GM12891 (cell line): ENCODE measurements at regions not wholly inside any gene's neighbourhood (a gene's known extent, or its start where the extent isn't known, plus 50 kb on each side); places are given as distances from the start of the nearest gene placed in this dataset.

Experiments used
- POLR2A ChIP-seq: IDR thresholded peaks from 2 replicates; pipeline ENCODE4 v1.6.1; 2011; ENCODE audit warnings: low read depth, low read length, control low read depth
- POLR2AphosphoS5 ChIP-seq: IDR thresholded peaks from 2 replicates; pipeline ENCODE4 v1.6.1; 2011; ENCODE audit warnings: low read depth, low read length, control low read depth
- POU2F2 ChIP-seq: IDR thresholded peaks from 2 replicates; pipeline ENCODE4 v1.6.1; 2011; ENCODE audit warnings: low read depth, mild to moderate bottlenecking, control low read depth, low read length, moderate library complexity
- SPI1 ChIP-seq: IDR thresholded peaks from 2 replicates; pipeline ENCODE4 v1.6.1; 2011; ENCODE audit warnings: low read depth, low read length, control low read depth
- TAF1 ChIP-seq: IDR thresholded peaks from 2 replicates; pipeline ENCODE4 v1.6.1; 2011; ENCODE audit warnings: low read depth, low read length, control low read depth

GRCh38 chr2:104919127-104919526 is 65.2 kb downstream of the POU3F3 start:
- TF ChIP-seq POLR2A: no peak
- no peak for TF ChIP-seq POLR2AphosphoS5
- TF ChIP-seq SPI1: no peak
- no peak for TF ChIP-seq POU2F2
- TF ChIP-seq TAF1: no peak
